K562 (cell line): ENCODE measurements at regions not wholly inside any gene's neighbourhood (a gene's known extent, or its start where the extent isn't known, plus 50 kb on each side); places are given as distances from the start of the nearest gene placed in this dataset.

Experiments used
- ARID1B ChIP-seq: fragments of 450-650 bp; IDR thresholded peaks from 2 replicates; pipeline ENCODE4 v1.6.1; 2016; ENCODE audit warnings: antibody characterized with exemption, mild to moderate bottlenecking, inconsistent platforms
- BCOR ChIP-seq: fragments of 450-650 bp; IDR thresholded peaks from 2 replicates; pipeline ENCODE4 v1.6.1; 2016
- CCNT2 ChIP-seq: IDR thresholded peaks from 2 replicates; pipeline ENCODE4 v1.6.1; 2011; ENCODE audit warnings: borderline replicate concordance, low read depth, mild to moderate bottlenecking, moderate library complexity, mixed read lengths, low read length; ENCODE audit not compliant: insufficient read length; ENCODE audit errors: extremely low read depth
- ELF1 ChIP-seq: fragments of 200-800 bp; sonication (Bioruptor generic); IDR thresholded peaks from 2 replicates; pipeline ENCODE4 v1.6.1; 2016; ENCODE audit warnings: missing genetic modification characterization, missing compliant biosample characterization
- HMGN3 ChIP-seq: IDR thresholded peaks from 2 replicates; pipeline ENCODE4 v1.6.1; 2011; ENCODE audit warnings: borderline replicate concordance, low read depth, mild to moderate bottlenecking, mixed read lengths, low read length; ENCODE audit not compliant: insufficient read length; ENCODE audit errors: extremely low read depth
- NFE2 ChIP-seq: IDR thresholded peaks from 2 replicates; pipeline ENCODE4 v1.6.1; 2014; ENCODE audit warnings: antibody characterized with exemption, low read depth
- TAF9B ChIP-seq: fragments of 450-650 bp; IDR thresholded peaks from 2 replicates; pipeline ENCODE4 v1.6.1; 2018; ENCODE audit warnings: mild to moderate bottlenecking; ENCODE audit not compliant: partially characterized antibody
- ZNF785 ChIP-seq: fragments of 250-450 bp; sonication (Bioruptor Pico); IDR thresholded peaks from 2 replicates; pipeline ENCODE4 v1.4.0; 2020; ENCODE audit warnings: mild to moderate bottlenecking
- TF ChIP-seq, protein P1 (sequence below), 2 experiments: IDR thresholded peaks in 1 of 2; conservative IDR thresholded peaks in 1 of 2; 2 replicates each; pipeline ENCODE4 v1.6.1; 2016; ENCODE audit warnings: low read depth in 2 of 2, mild to moderate bottlenecking in 1 of 2, missing compliant biosample characterization in 1 of 2, missing genetic modification characterization in 1 of 2, moderate library complexity in 1 of 2
- TF ChIP-seq, protein P2 (sequence below): sonication (generic); formaldehyde crosslinking; IDR thresholded peaks from 2 replicates; pipeline ENCODE4 v1.8.1; 2023; ENCODE audit warnings: mild to moderate bottlenecking, missing genetic modification reagents
- TF ChIP-seq, protein P3 (sequence below): fragments of 200-600 bp; sonication (generic); IDR thresholded peaks from one replicate; pipeline ENCODE4 v1.6.1; 2012; ENCODE audit warnings: mild to moderate bottlenecking, low read depth, low read length, inconsistent platforms

DNA sequence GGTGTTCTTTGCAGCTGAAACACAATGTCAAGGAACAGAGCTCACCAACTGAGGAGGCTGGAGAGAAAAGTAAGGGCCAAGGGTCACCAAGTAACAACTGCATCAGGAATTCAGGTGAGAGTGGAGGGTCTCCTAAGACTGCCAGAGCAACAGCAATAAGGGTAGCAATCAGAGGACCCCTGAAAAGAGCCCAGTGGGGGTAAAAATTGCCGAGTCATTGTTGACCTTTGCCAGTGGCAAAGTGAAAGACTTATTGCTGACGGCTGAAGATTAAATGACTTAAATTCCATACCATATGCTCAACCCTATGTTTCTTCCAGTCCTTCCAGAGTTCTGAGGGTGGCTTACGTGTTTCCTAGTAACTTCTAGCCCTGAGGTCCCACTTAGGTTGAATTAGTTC, 51.9 kb upstream of the ARHGAP42 start (continued):
- TF ChIP-seq, protein P1, sequence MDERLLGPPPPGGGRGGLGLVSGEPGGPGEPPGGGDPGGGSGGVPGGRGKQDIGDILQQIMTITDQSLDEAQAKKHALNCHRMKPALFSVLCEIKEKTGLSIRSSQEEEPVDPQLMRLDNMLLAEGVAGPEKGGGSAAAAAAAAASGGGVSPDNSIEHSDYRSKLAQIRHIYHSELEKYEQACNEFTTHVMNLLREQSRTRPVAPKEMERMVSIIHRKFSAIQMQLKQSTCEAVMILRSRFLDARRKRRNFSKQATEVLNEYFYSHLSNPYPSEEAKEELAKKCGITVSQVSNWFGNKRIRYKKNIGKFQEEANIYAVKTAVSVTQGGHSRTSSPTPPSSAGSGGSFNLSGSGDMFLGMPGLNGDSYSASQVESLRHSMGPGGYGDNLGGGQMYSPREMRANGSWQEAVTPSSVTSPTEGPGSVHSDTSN (CRISPR knock-in tag; IDR thresholded peaks at IDR 0.05; ENCODE audit: low read depth): no peak
- TF ChIP-seq, protein P1 (tag; conservative IDR thresholded peaks at IDR 0.05; ENCODE audit: low read depth): peak; percentile 49
- TF ChIP-seq TAF9B (no peak), BCOR (no peak), HMGN3 (no peak), CCNT2 (no peak), NFE2 (peak; percentile 81), ZNF785 (CRISPR knock-in tag) (no peak), ELF1 (tag) (no peak), ARID1B (peak; percentile 11; the same call in 1 of the 2 replicates)
- TF ChIP-seq, protein P2, sequence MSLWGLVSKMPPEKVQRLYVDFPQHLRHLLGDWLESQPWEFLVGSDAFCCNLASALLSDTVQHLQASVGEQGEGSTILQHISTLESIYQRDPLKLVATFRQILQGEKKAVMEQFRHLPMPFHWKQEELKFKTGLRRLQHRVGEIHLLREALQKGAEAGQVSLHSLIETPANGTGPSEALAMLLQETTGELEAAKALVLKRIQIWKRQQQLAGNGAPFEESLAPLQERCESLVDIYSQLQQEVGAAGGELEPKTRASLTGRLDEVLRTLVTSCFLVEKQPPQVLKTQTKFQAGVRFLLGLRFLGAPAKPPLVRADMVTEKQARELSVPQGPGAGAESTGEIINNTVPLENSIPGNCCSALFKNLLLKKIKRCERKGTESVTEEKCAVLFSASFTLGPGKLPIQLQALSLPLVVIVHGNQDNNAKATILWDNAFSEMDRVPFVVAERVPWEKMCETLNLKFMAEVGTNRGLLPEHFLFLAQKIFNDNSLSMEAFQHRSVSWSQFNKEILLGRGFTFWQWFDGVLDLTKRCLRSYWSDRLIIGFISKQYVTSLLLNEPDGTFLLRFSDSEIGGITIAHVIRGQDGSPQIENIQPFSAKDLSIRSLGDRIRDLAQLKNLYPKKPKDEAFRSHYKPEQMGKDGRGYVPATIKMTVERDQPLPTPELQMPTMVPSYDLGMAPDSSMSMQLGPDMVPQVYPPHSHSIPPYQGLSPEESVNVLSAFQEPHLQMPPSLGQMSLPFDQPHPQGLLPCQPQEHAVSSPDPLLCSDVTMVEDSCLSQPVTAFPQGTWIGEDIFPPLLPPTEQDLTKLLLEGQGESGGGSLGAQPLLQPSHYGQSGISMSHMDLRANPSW (CRISPR knock-in tag): no peak
- TF ChIP-seq, protein P3, sequence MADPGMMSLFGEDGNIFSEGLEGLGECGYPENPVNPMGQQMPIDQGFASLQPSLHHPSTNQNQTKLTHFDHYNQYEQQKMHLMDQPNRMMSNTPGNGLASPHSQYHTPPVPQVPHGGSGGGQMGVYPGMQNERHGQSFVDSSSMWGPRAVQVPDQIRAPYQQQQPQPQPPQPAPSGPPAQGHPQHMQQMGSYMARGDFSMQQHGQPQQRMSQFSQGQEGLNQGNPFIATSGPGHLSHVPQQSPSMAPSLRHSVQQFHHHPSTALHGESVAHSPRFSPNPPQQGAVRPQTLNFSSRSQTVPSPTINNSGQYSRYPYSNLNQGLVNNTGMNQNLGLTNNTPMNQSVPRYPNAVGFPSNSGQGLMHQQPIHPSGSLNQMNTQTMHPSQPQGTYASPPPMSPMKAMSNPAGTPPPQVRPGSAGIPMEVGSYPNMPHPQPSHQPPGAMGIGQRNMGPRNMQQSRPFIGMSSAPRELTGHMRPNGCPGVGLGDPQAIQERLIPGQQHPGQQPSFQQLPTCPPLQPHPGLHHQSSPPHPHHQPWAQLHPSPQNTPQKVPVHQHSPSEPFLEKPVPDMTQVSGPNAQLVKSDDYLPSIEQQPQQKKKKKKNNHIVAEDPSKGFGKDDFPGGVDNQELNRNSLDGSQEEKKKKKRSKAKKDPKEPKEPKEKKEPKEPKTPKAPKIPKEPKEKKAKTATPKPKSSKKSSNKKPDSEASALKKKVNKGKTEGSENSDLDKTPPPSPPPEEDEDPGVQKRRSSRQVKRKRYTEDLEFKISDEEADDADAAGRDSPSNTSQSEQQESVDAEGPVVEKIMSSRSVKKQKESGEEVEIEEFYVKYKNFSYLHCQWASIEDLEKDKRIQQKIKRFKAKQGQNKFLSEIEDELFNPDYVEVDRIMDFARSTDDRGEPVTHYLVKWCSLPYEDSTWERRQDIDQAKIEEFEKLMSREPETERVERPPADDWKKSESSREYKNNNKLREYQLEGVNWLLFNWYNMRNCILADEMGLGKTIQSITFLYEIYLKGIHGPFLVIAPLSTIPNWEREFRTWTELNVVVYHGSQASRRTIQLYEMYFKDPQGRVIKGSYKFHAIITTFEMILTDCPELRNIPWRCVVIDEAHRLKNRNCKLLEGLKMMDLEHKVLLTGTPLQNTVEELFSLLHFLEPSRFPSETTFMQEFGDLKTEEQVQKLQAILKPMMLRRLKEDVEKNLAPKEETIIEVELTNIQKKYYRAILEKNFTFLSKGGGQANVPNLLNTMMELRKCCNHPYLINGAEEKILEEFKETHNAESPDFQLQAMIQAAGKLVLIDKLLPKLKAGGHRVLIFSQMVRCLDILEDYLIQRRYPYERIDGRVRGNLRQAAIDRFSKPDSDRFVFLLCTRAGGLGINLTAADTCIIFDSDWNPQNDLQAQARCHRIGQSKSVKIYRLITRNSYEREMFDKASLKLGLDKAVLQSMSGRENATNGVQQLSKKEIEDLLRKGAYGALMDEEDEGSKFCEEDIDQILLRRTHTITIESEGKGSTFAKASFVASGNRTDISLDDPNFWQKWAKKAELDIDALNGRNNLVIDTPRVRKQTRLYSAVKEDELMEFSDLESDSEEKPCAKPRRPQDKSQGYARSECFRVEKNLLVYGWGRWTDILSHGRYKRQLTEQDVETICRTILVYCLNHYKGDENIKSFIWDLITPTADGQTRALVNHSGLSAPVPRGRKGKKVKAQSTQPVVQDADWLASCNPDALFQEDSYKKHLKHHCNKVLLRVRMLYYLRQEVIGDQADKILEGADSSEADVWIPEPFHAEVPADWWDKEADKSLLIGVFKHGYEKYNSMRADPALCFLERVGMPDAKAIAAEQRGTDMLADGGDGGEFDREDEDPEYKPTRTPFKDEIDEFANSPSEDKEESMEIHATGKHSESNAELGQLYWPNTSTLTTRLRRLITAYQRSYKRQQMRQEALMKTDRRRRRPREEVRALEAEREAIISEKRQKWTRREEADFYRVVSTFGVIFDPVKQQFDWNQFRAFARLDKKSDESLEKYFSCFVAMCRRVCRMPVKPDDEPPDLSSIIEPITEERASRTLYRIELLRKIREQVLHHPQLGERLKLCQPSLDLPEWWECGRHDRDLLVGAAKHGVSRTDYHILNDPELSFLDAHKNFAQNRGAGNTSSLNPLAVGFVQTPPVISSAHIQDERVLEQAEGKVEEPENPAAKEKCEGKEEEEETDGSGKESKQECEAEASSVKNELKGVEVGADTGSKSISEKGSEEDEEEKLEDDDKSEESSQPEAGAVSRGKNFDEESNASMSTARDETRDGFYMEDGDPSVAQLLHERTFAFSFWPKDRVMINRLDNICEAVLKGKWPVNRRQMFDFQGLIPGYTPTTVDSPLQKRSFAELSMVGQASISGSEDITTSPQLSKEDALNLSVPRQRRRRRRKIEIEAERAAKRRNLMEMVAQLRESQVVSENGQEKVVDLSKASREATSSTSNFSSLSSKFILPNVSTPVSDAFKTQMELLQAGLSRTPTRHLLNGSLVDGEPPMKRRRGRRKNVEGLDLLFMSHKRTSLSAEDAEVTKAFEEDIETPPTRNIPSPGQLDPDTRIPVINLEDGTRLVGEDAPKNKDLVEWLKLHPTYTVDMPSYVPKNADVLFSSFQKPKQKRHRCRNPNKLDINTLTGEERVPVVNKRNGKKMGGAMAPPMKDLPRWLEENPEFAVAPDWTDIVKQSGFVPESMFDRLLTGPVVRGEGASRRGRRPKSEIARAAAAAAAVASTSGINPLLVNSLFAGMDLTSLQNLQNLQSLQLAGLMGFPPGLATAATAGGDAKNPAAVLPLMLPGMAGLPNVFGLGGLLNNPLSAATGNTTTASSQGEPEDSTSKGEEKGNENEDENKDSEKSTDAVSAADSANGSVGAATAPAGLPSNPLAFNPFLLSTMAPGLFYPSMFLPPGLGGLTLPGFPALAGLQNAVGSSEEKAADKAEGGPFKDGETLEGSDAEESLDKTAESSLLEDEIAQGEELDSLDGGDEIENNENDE: no peak
